ENCODE measurements at regions not wholly inside any gene's neighbourhood (a gene's known extent, or its start where the extent isn't known, plus 50 kb on each side); places are given as distances from the start of the nearest gene placed in this dataset.

- TF ChIP-seq ZBTB33 (IDR thresholded peaks at IDR 0.05) (no peak), RXRA (IDR thresholded peaks at IDR 0.05) (no peak), GABPA (IDR thresholded peaks at IDR 0.05 in 1 of 2, conservative IDR thresholded peaks at IDR 0.05 in 1 of 2) (no peak), FOXA2 (IDR thresholded peaks at IDR 0.05) (no peak), JUND (IDR thresholded peaks at IDR 0.05) (no peak), SP1 (IDR thresholded peaks at IDR 0.05) (no peak)
These were observed 80.2 kb downstream of the CCDC34 start (continued) for GRCh38 chr11:27282806-27283205.

GRCh38 chr11:27281740-27282590 lies 81.0 kb downstream of the CCDC34 start:
- H3K9me3 ChIP-seq (ENCODE audit: control insufficient read depth in 4 of 4, low read length in 3 of 4), result no peaks in the 10 kb centered on the region
- H3K36me3 ChIP-seq (ENCODE audit: control insufficient read depth in 4 of 4, insufficient read depth in 3 of 4, low read depth in 1 of 4, low read length in 3 of 4), result no peaks in the 10 kb centered on the region
- WGBS, result 35% methylated on average over 9 of the region's 9 CpGs
- no peak for DNase-seq (ENCODE audit: low spot score)
- H3K27ac ChIP-seq (ENCODE audit: low read depth in 1 of 2, low read length in 2 of 2), result peak overlapping the region; percentile 36 to 55
- TF ChIP-seq ATF3 (IDR thresholded peaks at IDR 0.05) (no peak), YY1 (IDR thresholded peaks at IDR 0.05) (peak; percentile 44), ZBTB33 (IDR thresholded peaks at IDR 0.05) (peak; percentile 71), HNF4G (IDR thresholded peaks at IDR 0.05) (no peak), SP1 (IDR thresholded peaks at IDR 0.05) (peak; percentile 69), MAX (IDR thresholded peaks at IDR 0.05) (peak; percentile 51), HNF4A (conservative IDR thresholded peaks at IDR 0.05) (peak; percentile 56 to 77), FOXA1 (IDR thresholded peaks at IDR 0.05) (no peak), REST (IDR thresholded peaks at IDR 0.05) (peak; percentile 24), JUND (IDR thresholded peaks at IDR 0.05) (peak in 1 of 2 donors; percentile 65), GABPA (IDR thresholded peaks at IDR 0.05 in 1 of 2, conservative IDR thresholded peaks at IDR 0.05 in 1 of 2) (peak in 1 of 2 donors; percentile 34), FOXA2 (IDR thresholded peaks at IDR 0.05) (no peak), EGR1 (IDR thresholded peaks at IDR 0.05; ENCODE audit: low read depth in 2 of 2) (no peak), RAD21 (IDR thresholded peaks at IDR 0.05) (peak; percentile 25 to 38), RXRA (IDR thresholded peaks at IDR 0.05) (peak; percentile 75 to 87), TAF1 (conservative IDR thresholded peaks at IDR 0.05) (no peak), CTCF (IDR thresholded peaks at IDR 0.05; ENCODE audit: low read depth, low read length, missing input control) (no peak), NR2F2 (IDR thresholded peaks at IDR 0.05) (peak; percentile 86)
- peaks cover 3 to 15% (median 6%) of the 10 kb centered on the region in 4 donors for H3K4me1 ChIP-seq (ENCODE audit: control insufficient read depth in 4 of 4, insufficient read depth in 4 of 4, low read length in 3 of 4)
- no peak overlapping the region for H3K4me3 ChIP-seq (ENCODE audit: low read depth in 1 of 3, low read length in 3 of 3)
- no peaks in the 10 kb centered on the region for H3K27me3 ChIP-seq (ENCODE audit: control insufficient read depth in 4 of 4, insufficient read depth in 4 of 4, low read length in 3 of 4)
- H3K9ac ChIP-seq (ENCODE audit: low read depth in 1 of 2, low read length in 2 of 2), result no peak overlapping the region
